ENCODE measurements at regions not wholly inside any gene's neighbourhood (a gene's known extent, or its start where the extent isn't known, plus 50 kb on each side); places are given as distances from the start of the nearest gene placed in this dataset.
A peak's percentile ranks its signal among the peaks of the same experiment; 100 is the strongest.

DNA sequence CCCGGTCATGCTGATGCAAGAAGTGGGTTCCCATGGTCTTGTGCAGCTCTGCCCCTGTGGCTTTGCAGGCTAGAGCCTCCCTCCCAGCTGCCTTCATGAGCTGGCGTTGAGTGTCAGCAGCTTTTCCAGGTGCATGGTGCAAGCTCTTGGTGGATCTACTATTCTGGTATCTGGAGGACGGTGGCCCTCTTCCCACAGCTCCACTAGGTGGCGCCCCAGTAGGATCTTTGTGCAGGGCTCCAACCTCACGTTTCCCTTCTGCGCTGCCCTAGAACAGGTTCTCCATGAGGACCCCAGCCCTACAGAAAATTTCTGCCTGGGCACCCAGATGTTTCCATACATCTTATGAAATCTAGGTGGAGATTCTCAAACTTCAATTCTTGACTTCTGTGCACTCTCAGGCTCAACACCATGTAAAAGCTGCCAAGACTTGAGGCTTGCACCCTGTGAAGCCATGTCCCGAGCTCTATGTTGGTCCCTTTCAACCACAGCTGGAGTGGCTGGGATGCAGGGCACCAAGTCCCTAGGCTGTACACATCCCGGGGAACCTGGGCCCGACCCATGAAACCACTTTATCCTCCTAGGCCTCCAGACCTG, 238.4 kb upstream of the MDFIC2 start:
- no peaks in the 10 kb centered on the region for H3K36me3 Mint-ChIP-seq (ENCODE audit: insufficient read depth, unreplicated experiment)
- intact Hi-C loops (cut with micrococcal nuclease; ENCODE audit: unreplicated experiment): loop anchor here (5.0 kb wide), 2 partner anchors 1036 to 1101 kb away; no protein-coding TSS in a partner anchor
- BruUV-seq (replicated peaks): no TSS peak

DNA sequence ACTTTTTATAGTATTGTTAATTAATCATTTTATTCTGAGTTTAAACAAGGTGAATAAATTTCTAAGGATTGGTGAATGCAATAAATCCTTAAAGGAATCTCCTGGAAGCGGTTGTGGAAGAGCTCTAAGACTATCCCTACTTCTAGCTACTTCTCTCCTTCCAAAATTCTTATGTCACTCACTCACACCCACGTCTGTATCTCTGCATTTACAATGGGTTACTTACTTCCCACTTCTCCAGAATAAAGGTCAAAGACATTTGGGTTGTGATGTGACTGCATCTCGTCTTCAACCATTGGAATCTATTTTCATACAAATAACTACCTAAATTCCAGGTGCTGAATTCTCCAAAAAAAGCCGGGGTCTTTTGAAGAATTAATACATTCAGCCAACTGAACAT, 234.2 kb upstream of the MDFIC2 start:
- Histone ChIP-seq H3K27me3 (replicated peaks; ENCODE audit: control insufficient read depth, insufficient read depth, low read length) (no peaks in the 10 kb centered on the region), H3K9me3 (no peaks in the 10 kb centered on the region), H3K4me1 (no peaks in the 10 kb centered on the region), H3K4me3 (ENCODE audit: low read depth, low read length) (no peak overlapping the region), H3K36me3 (ENCODE audit: control insufficient read depth, insufficient read depth, low read length) (no peaks in the 10 kb centered on the region)
- intact Hi-C loops (cut with micrococcal nuclease; ENCODE audit: unreplicated experiment): no loop called here
- no TSS peak for BruUV-seq (replicated peaks)
- no peak for DNase-seq
- peaks cover 5% of the 10 kb centered on the region for H3K9me3 Mint-ChIP-seq (ENCODE audit: unreplicated experiment)
- no peaks in the 10 kb centered on the region for H3K4me1 Mint-ChIP-seq (ENCODE audit: low read depth, unreplicated experiment)
- H3K36me3 Mint-ChIP-seq (ENCODE audit: insufficient read depth, unreplicated experiment): no peaks in the 10 kb centered on the region
- POLR2A ChIA-PET: no interaction called here
- H3K27me3 Mint-ChIP-seq (ENCODE audit: insufficient read depth, unreplicated experiment): peaks cover 13% of the 10 kb centered on the region
- CTCF ChIA-PET: no interaction called here
- TF ChIP-seq, protein P1, sequence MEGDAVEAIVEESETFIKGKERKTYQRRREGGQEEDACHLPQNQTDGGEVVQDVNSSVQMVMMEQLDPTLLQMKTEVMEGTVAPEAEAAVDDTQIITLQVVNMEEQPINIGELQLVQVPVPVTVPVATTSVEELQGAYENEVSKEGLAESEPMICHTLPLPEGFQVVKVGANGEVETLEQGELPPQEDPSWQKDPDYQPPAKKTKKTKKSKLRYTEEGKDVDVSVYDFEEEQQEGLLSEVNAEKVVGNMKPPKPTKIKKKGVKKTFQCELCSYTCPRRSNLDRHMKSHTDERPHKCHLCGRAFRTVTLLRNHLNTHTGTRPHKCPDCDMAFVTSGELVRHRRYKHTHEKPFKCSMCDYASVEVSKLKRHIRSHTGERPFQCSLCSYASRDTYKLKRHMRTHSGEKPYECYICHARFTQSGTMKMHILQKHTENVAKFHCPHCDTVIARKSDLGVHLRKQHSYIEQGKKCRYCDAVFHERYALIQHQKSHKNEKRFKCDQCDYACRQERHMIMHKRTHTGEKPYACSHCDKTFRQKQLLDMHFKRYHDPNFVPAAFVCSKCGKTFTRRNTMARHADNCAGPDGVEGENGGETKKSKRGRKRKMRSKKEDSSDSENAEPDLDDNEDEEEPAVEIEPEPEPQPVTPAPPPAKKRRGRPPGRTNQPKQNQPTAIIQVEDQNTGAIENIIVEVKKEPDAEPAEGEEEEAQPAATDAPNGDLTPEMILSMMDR (IDR thresholded peaks at IDR 0.05; ENCODE audit: insufficient read depth in 1 of 2, low read depth in 1 of 2, low read length in 1 of 2, severe bottlenecking in 1 of 2, unreplicated experiment in 1 of 2): no peak
- no peak overlapping the region for H3K27ac Mint-ChIP-seq (ENCODE audit: unreplicated experiment)
- H3K4me3 Mint-ChIP-seq (ENCODE audit: unreplicated experiment): no peak overlapping the region

More for the DNA sequence above, 238.4 kb upstream of the MDFIC2 start:
- peaks cover 15% of the 10 kb centered on the region for H3K27me3 Mint-ChIP-seq (ENCODE audit: insufficient read depth, unreplicated experiment)
- Histone ChIP-seq H3K36me3 (ENCODE audit: control insufficient read depth, insufficient read depth, low read length) (no peaks in the 10 kb centered on the region), H3K27me3 (replicated peaks; ENCODE audit: control insufficient read depth, insufficient read depth, low read length) (no peaks in the 10 kb centered on the region), H3K9me3 (no peaks in the 10 kb centered on the region), H3K4me1 (no peaks in the 10 kb centered on the region), H3K4me3 (ENCODE audit: low read depth, low read length) (no peak overlapping the region)
- no peaks in the 10 kb centered on the region for H3K4me1 Mint-ChIP-seq (ENCODE audit: low read depth, unreplicated experiment)
- ChIA-PET CTCF (interaction anchor here (0.6 to 1.1 kb wide), 3 partner anchors 29 to 1102 kb away, joined by 3 to 4 read pairs (median 3); no protein-coding TSS in a partner anchor), POLR2A (no interaction called here)
- TF ChIP-seq, protein P1 (IDR thresholded peaks at IDR 0.05; ENCODE audit: insufficient read depth in 1 of 2, low read depth in 1 of 2, low read length in 1 of 2, severe bottlenecking in 1 of 2, unreplicated experiment in 1 of 2): peak; percentile 52 to 63
- H3K4me3 Mint-ChIP-seq (ENCODE audit: unreplicated experiment): no peak overlapping the region
- H3K27ac Mint-ChIP-seq (ENCODE audit: unreplicated experiment): no peak overlapping the region
- peaks cover 10% of the 10 kb centered on the region for H3K9me3 Mint-ChIP-seq (ENCODE audit: unreplicated experiment)
- DNase-seq: peak; percentile 54 to 61

DNA sequence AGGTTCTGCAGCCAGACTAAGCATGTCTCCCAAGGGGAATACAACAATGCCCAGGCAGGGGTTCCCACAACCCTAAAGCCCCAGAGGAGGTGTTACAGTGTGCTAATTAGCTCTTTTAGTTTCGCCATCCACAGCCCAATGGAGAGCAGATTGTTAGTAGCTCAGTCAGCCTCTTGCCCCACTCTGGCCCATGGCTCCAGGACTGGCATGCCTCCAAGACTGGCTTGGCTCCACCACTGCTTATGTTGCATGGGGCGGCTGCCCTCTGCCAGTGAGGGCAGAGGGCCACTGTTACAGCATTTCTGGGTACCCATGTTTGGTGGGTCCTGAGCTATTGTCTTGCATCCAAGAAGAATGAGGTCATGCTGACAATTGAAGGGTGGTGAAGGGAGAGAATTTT, 231.1 kb upstream of the MDFIC2 start:
- no peaks in the 10 kb centered on the region for H3K9me3 Mint-ChIP-seq (ENCODE audit: unreplicated experiment)
- intact Hi-C loops (cut with micrococcal nuclease; ENCODE audit: unreplicated experiment): no loop called here
- no TSS peak for BruUV-seq (replicated peaks)
- no peak overlapping the region for H3K27ac Mint-ChIP-seq (ENCODE audit: unreplicated experiment)
- no peak overlapping the region for H3K4me3 Mint-ChIP-seq (ENCODE audit: unreplicated experiment)
- DNase-seq: no peak
- no peaks in the 10 kb centered on the region for H3K4me1 Mint-ChIP-seq (ENCODE audit: low read depth, unreplicated experiment)
- no peaks in the 10 kb centered on the region for H3K36me3 Mint-ChIP-seq (ENCODE audit: insufficient read depth, unreplicated experiment)
- H3K4me1 ChIP-seq: no peaks in the 10 kb centered on the region
- H3K4me3 ChIP-seq (ENCODE audit: low read depth, low read length): no peak overlapping the region
- no peaks in the 10 kb centered on the region for H3K36me3 ChIP-seq (ENCODE audit: control insufficient read depth, insufficient read depth, low read length)
- H3K27me3 ChIP-seq (replicated peaks; ENCODE audit: control insufficient read depth, insufficient read depth, low read length): no peaks in the 10 kb centered on the region
- ChIA-PET POLR2A (no interaction called here), CTCF (interaction anchor here (0.7 kb wide), 1 partner anchor 1898 kb away, joined by 3 read pairs; no protein-coding TSS in a partner anchor)
- H3K27me3 Mint-ChIP-seq (ENCODE audit: insufficient read depth, unreplicated experiment): peaks cover 6% of the 10 kb centered on the region
- TF ChIP-seq, protein P1 (IDR thresholded peaks at IDR 0.05; ENCODE audit: insufficient read depth in 1 of 2, low read depth in 1 of 2, low read length in 1 of 2, severe bottlenecking in 1 of 2, unreplicated experiment in 1 of 2): no peak
- H3K9me3 ChIP-seq: no peaks in the 10 kb centered on the region

Measured in Caco-2 (cell line).